Lung (tissue), 11 donors: ENCODE measurements at regions not wholly inside any gene's neighbourhood (a gene's known extent, or its start where the extent isn't known, plus 50 kb on each side); places are given as distances from the start of the nearest gene placed in this dataset.

Experiments
- ATAC-seq: fragments of 200-7000 bp; cut with Tn5 transposase; one replicate; pipeline ENCODE4 v1.9.1; 2020; ENCODE audit warnings: moderate number of reproducible peaks; ENCODE audit not compliant: insufficient read depth, low FRiP score
- DNase-seq, 3 donors: peaks; one replicate each; pipeline ENCODE4 v3.0.0-alpha.2; 2013 to 2017
- H3K27ac ChIP-seq, 2 donors: one replicate each; pipeline ENCODE4 v1.5.1; 2013; ENCODE audit warnings: mild to moderate bottlenecking in 2 of 2, moderate library complexity in 2 of 2, control low read depth in 1 of 2, inconsistent platforms in 1 of 2, low read depth in 1 of 2, low read length in 1 of 2
- H3K27me3 ChIP-seq, 3 donors: one replicate each; pipeline ENCODE4 v1.5.1; 2013; ENCODE audit warnings: low read length in 2 of 3; ENCODE audit not compliant: control insufficient read depth in 3 of 3, insufficient read depth in 3 of 3
- H3K36me3 ChIP-seq, 4 donors: one replicate each; pipeline ENCODE4 v1.5.1; 2013; ENCODE audit warnings: low read length in 4 of 4, mild to moderate bottlenecking in 1 of 4, moderate library complexity in 1 of 4; ENCODE audit not compliant: control insufficient read depth in 4 of 4, insufficient read depth in 4 of 4
- H3K4me1 ChIP-seq, 5 donors: one replicate each; pipeline ENCODE4 v1.5.1; 2013; ENCODE audit warnings: low read length in 5 of 5, mild to moderate bottlenecking in 2 of 5, moderate library complexity in 1 of 5; ENCODE audit not compliant: control insufficient read depth in 5 of 5, insufficient read depth in 5 of 5
- H3K4me3 ChIP-seq: one replicate; pipeline ENCODE4 v1.5.1; 2013; ENCODE audit warnings: mild to moderate bottlenecking, control low read depth, moderate library complexity
- H3K9ac ChIP-seq, 2 donors: one replicate each; pipeline ENCODE4 v1.5.1; 2013; ENCODE audit warnings: low read length in 2 of 2, control low read depth in 1 of 2; ENCODE audit not compliant: insufficient read depth in 1 of 2
- H3K9me3 ChIP-seq, 4 donors: one replicate each; pipeline ENCODE4 v1.5.1; 2013; ENCODE audit warnings: low read length in 3 of 4, mild to moderate bottlenecking in 1 of 4, moderate library complexity in 1 of 4; ENCODE audit not compliant: control insufficient read depth in 4 of 4, insufficient read depth in 3 of 4
- WGBS, 2 donors: extraction: QIAGEN DNeasy Blood & Tissue Kit; methylation state at CpG; one replicate each; pipeline ENCODE4 v1.1.7; 2013; 5-methylcytosine and 5-hydroxymethylcytosine counted together
- TF ChIP-seq, protein P1 (sequence below): IDR thresholded peaks from 2 replicates; pipeline ENCODE4 v1.5.1; 2012; ENCODE audit warnings: mild to moderate bottlenecking; ENCODE audit errors: control extremely low read depth, extremely low read depth
- donor health status: control.
- donor health status: control.
- donor health status: Bipolar disorder and iron deficiency.
- donor health status: healthy.
- donor health status: DM: yes; HTN: yes; CAD: no.

DNA sequence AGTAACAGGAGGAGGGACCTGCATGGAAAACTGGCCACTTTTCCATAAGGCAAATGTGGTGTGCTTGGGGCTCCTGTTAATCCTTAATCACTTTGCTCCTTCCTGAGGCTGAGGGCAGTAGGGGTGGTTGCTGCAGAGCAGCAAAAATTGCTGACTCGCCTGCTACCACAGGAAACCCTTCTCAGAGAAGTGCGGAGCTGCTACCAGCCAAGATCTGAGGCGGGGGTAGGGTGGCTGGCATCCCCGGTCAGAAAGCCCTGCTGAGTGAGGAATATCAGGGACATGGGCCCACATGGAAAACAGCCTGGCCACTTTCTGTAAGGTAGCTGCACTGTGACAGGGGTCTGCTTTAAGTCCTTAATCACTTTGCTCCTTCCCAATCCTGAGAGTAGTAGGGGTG is 192.4 kb upstream of the GHR start:
- DNase-seq (no peak), ATAC-seq (no peak)
- 65 to 66% methylated on average over 4 of the region's 4 CpGs for WGBS, 2 donors
- TF ChIP-seq, protein P1, sequence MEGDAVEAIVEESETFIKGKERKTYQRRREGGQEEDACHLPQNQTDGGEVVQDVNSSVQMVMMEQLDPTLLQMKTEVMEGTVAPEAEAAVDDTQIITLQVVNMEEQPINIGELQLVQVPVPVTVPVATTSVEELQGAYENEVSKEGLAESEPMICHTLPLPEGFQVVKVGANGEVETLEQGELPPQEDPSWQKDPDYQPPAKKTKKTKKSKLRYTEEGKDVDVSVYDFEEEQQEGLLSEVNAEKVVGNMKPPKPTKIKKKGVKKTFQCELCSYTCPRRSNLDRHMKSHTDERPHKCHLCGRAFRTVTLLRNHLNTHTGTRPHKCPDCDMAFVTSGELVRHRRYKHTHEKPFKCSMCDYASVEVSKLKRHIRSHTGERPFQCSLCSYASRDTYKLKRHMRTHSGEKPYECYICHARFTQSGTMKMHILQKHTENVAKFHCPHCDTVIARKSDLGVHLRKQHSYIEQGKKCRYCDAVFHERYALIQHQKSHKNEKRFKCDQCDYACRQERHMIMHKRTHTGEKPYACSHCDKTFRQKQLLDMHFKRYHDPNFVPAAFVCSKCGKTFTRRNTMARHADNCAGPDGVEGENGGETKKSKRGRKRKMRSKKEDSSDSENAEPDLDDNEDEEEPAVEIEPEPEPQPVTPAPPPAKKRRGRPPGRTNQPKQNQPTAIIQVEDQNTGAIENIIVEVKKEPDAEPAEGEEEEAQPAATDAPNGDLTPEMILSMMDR: no peak
- no peak overlapping the region for H3K27ac ChIP-seq
- H3K4me1 ChIP-seq: no peaks in the 10 kb centered on the region
- no peaks in the 10 kb centered on the region for H3K36me3 ChIP-seq
- no peak overlapping the region for H3K9ac ChIP-seq
- no peaks in the 10 kb centered on the region for H3K9me3 ChIP-seq
- no peak overlapping the region for H3K4me3 ChIP-seq
- H3K27me3 ChIP-seq: no peaks in the 10 kb centered on the region

- no peak overlapping the region for H3K9ac ChIP-seq
- ATAC-seq: no peak
- no peak overlapping the region for H3K4me3 ChIP-seq
- H3K9me3 ChIP-seq: no peaks in the 10 kb centered on the region
- H3K27ac ChIP-seq: no peak overlapping the region
- H3K36me3 ChIP-seq: no peaks in the 10 kb centered on the region
- DNase-seq: no peak
- H3K4me1 ChIP-seq: no peaks in the 10 kb centered on the region
- H3K27me3 ChIP-seq: no peaks in the 10 kb centered on the region
- TF ChIP-seq, protein P1: no peak
These were observed 188.0 kb upstream of the GHR start for GRCh38 chr5:42235241-42235640.

DNA sequence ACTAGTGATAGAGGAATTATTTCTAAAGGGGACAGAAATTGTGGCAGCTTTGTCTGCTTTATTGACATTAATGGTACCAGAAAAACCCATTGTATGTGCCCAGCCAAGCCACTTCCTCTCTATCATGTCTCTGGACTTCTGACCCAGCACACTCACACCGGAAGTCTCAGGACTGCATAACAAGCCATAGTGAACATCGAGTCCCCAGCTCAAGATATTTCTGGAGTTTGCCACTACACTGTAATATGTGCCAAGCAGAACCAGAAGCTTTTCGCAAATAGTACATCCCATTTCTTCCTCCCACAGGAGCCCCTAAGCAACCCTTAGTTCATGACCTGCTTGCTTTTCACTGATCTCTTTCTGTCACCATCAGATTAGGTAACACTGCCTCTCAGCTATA is 187.4 kb upstream of the GHR start:
- ATAC-seq: no peak
- TF ChIP-seq, protein P1: no peak

GRCh38 chr5:42241636-42242035 is 181.6 kb upstream of the GHR start:
- H3K27me3 ChIP-seq: no peaks in the 10 kb centered on the region
- H3K36me3 ChIP-seq: no peaks in the 10 kb centered on the region
- H3K9ac ChIP-seq: no peak overlapping the region
- 87 to 88% methylated on average over 2 of the region's 2 CpGs for WGBS, 2 donors
- no peak for DNase-seq
- no peaks in the 10 kb centered on the region for H3K9me3 ChIP-seq
- no peak for ATAC-seq
- TF ChIP-seq, protein P1: no peak
- no peaks in the 10 kb centered on the region for H3K4me1 ChIP-seq
- no peak overlapping the region for H3K4me3 ChIP-seq
- H3K27ac ChIP-seq: no peak overlapping the region

More for the DNA sequence above, 187.4 kb upstream of the GHR start:
- DNase-seq: no peak
- no peak overlapping the region for H3K9ac ChIP-seq
- 79 to 86% methylated on average over 3 of the region's 3 CpGs for WGBS, 2 donors
- no peaks in the 10 kb centered on the region for H3K9me3 ChIP-seq
- H3K4me3 ChIP-seq: no peak overlapping the region
- H3K27ac ChIP-seq: no peak overlapping the region
- no peaks in the 10 kb centered on the region for H3K4me1 ChIP-seq
- H3K27me3 ChIP-seq: no peaks in the 10 kb centered on the region
- H3K36me3 ChIP-seq: no peaks in the 10 kb centered on the region
